ENCODE measurements at regions not wholly inside any gene's neighbourhood (a gene's known extent, or its start where the extent isn't known, plus 50 kb on each side); places are given as distances from the start of the nearest gene placed in this dataset.

- H3K4me3 ChIP-seq (ENCODE audit: extremely low read depth in 1 of 4, insufficient read depth in 2 of 4, low read depth in 3 of 4, low read length in 4 of 4): peak overlapping the region; percentile 79 to 93 (median 83)
- H3K56ac ChIP-seq (replicated peaks; ENCODE audit: insufficient read length, low read depth, low read length): no peak overlapping the region
- DNase-seq (ENCODE audit: low read depth in 1 of 2, low spot score in 2 of 2) (peak; percentile 82 to 99), FAIRE-seq (peak; percentile 83)
- H3K14ac ChIP-seq (ENCODE audit: insufficient read length): no peak overlapping the region
- H3K79me1 ChIP-seq (ENCODE audit: low read depth, low read length): no peaks in the 10 kb centered on the region
- H4K5ac ChIP-seq (ENCODE audit: insufficient read length, low read depth, low read length): no peak overlapping the region
- H3K18ac ChIP-seq (ENCODE audit: extremely low read depth, low read length): peak overlapping the region; percentile 90
- H2AK5ac ChIP-seq (ENCODE audit: low read depth, low read length): no peak overlapping the region
- H3K9me3 ChIP-seq (ENCODE audit: insufficient read depth in 2 of 2, low read depth in 1 of 2, low read length in 1 of 2): no peaks in the 10 kb centered on the region; a peak in 1 of 4 replicates
- no peaks in the 10 kb centered on the region for H3K27me3 ChIP-seq (replicated peaks in 1 of 4; ENCODE audit: control insufficient read depth in 3 of 4, extremely low read depth in 1 of 4, insufficient read depth in 3 of 4, low read length in 3 of 4)
- H3K9ac ChIP-seq (replicated peaks in 1 of 4; ENCODE audit: extremely low read depth in 1 of 4, low read depth in 3 of 4, low read length in 3 of 4): peak overlapping the region; percentile 65 to 85 (median 70)
- H3K27ac ChIP-seq (ENCODE audit: low read depth, low read length): peak overlapping the region; percentile 66
- 8% methylated on average over 29 of the region's 29 CpGs; no CpG with 5 or more reads in 1 of the 2 experiments for WGBS, 2 experiments (ENCODE audit: extremely low coverage in 1 of 2, insufficient coverage in 1 of 2, insufficient read length in 1 of 2, insufficient replicate concordance in 2 of 2, low coverage in 1 of 2, low lambda C conversion rate in 2 of 2, missing lambda C conversion rate in 1 of 2)
- no peak overlapping the region; the same call in 1 of the 2 replicates for H2BK5ac ChIP-seq (ENCODE audit: low read depth, low read length)
- H3K79me2 ChIP-seq (ENCODE audit: control insufficient read depth in 1 of 2, insufficient read depth in 2 of 2, low read length in 2 of 2): no peaks in the 10 kb centered on the region
- H4K8ac ChIP-seq (ENCODE audit: extremely low read depth, insufficient read depth, low read length): peak overlapping the region; percentile 90
- no peak overlapping the region for H4K91ac ChIP-seq (replicated peaks; ENCODE audit: insufficient read length, low read length)
- H2AFZ ChIP-seq (ENCODE audit: low read length): peak overlapping the region; percentile 37
- H3K23ac ChIP-seq (ENCODE audit: insufficient read length): no peak overlapping the region
- H2BK15ac ChIP-seq (ENCODE audit: low read length): no peak overlapping the region
- peaks cover 0 to 6% (median 3%) of the 10 kb centered on the region in 4 experiments; a peak in 5 of 7 replicates for H3K4me1 ChIP-seq (replicated peaks in 1 of 4; ENCODE audit: control insufficient read depth in 3 of 4, insufficient read depth in 4 of 4, low read length in 3 of 4)
- ChIA-PET POLR2A (ENCODE audit: partially characterized antibody) (interaction anchor here (0.9 kb wide), 1 partner anchor 23 kb away, joined by 3 read pairs; no protein-coding TSS in a partner anchor), CTCF (ENCODE audit: partially characterized antibody) (interaction anchor here (0.9 to 2.1 kb wide), 2 partner anchors 249 to 273 kb away, joined by 3 to 10 read pairs; no protein-coding TSS in a partner anchor)
- H3K4me2 ChIP-seq (ENCODE audit: insufficient read depth in 1 of 2, low read depth in 2 of 2, low read length in 2 of 2): peak overlapping the region; percentile 46 to 75
- no peak overlapping the region for H2BK120ac ChIP-seq (replicated peaks; ENCODE audit: low read depth, low read length)
- H3K4ac ChIP-seq (replicated peaks; ENCODE audit: insufficient read length, low read depth, low read length): no peak overlapping the region
- H2BK20ac ChIP-seq (ENCODE audit: low read length): no peak overlapping the region
- H3K23me2 ChIP-seq (ENCODE audit: low read depth, low read length): no peaks in the 10 kb centered on the region
- H4K20me1 ChIP-seq (replicated peaks in 1 of 2; ENCODE audit: control insufficient read depth in 1 of 2, insufficient read depth in 2 of 2, low read length in 2 of 2): no peaks in the 10 kb centered on the region
- no peak overlapping the region for H2BK12ac ChIP-seq (ENCODE audit: low read depth, low read length)
- no peaks in the 10 kb centered on the region for H3K36me3 ChIP-seq (ENCODE audit: control insufficient read depth in 2 of 4, insufficient read depth in 4 of 4, low read length in 3 of 4)
- TF ChIP-seq BRCA1 (IDR thresholded peaks at IDR 0.05; ENCODE audit: low read depth, low read length) (no peak), E2F6 (IDR thresholded peaks at IDR 0.05) (no peak), SP4 (IDR thresholded peaks at IDR 0.05; ENCODE audit: low read length) (no peak), CHD2 (IDR thresholded peaks at IDR 0.05; ENCODE audit: low read length) (no peak), HDAC2 (IDR thresholded peaks at IDR 0.05; ENCODE audit: borderline replicate concordance in 1 of 2, low read depth in 2 of 2, low read length in 2 of 2) (no peak), EZH2 (IDR thresholded peaks at IDR 0.05; ENCODE audit: low read depth, low read length, severe bottlenecking) (no peak), MAFK (IDR thresholded peaks at IDR 0.05; ENCODE audit: low read depth, low read length) (no peak), POLR2A (IDR thresholded peaks at IDR 0.05; ENCODE audit: control extremely low read depth in 1 of 2, low read depth in 2 of 2, low read length in 2 of 2) (peak in 1 of 2 experiments; percentile 72; a peak in 2 of 3 replicates), CBX8 (IDR thresholded peaks at IDR 0.05; ENCODE audit: borderline replicate concordance, low read depth, low read length) (no peak), GTF2F1 (IDR thresholded peaks at IDR 0.05; ENCODE audit: borderline replicate concordance, low read depth, low read length) (no peak), TAF1 (IDR thresholded peaks at IDR 0.05; ENCODE audit: low read depth, low read length) (peak; percentile 78), SIN3A (conservative IDR thresholded peaks at IDR 0.05 in 1 of 2, IDR thresholded peaks at IDR 0.05 in 1 of 2; ENCODE audit: low read depth in 1 of 2, low read length in 2 of 2) (no peak; a peak in 2 of 4 replicates)
These were observed 63.1 kb upstream of the IRF2 start for GRCh38 chr4:184537269-184538022.
